ENCODE measurements at regions not wholly inside any gene's neighbourhood (a gene's known extent, or its start where the extent isn't known, plus 50 kb on each side); places are given as distances from the start of the nearest gene placed in this dataset.

- no peaks in the 10 kb centered on the region for H3K27me3 Mint-ChIP-seq (ENCODE audit: low read depth)
- no peaks in the 10 kb centered on the region for H3K36me3 Mint-ChIP-seq (ENCODE audit: low read depth)
- H3K4me3 Mint-ChIP-seq = no peak overlapping the region
- no peak overlapping the region for H3K27ac Mint-ChIP-seq (ENCODE audit: unreplicated experiment)
- TF ChIP-seq CTCF (conservative IDR thresholded peaks at IDR 0.05) = no peak
- DNase-seq (ENCODE audit: low read depth, low spot score) = no peak
- no peaks in the 10 kb centered on the region for H3K9me3 Mint-ChIP-seq
- H3K4me1 Mint-ChIP-seq = no peaks in the 10 kb centered on the region
Measured at GRCh38 chr13:40240293-40240692, 426.1 kb downstream of the FOXO1 start.

- no peak overlapping the region for H3K27ac Mint-ChIP-seq (ENCODE audit: unreplicated experiment)
- no peak for TF ChIP-seq CTCF (conservative IDR thresholded peaks at IDR 0.05)
- peaks cover under 1% of the 10 kb centered on the region for H3K9me3 Mint-ChIP-seq
- H3K36me3 Mint-ChIP-seq (ENCODE audit: low read depth) = no peaks in the 10 kb centered on the region
- no peak overlapping the region for H3K4me3 Mint-ChIP-seq
- no peaks in the 10 kb centered on the region for H3K27me3 Mint-ChIP-seq (ENCODE audit: low read depth)
- no peak for DNase-seq (ENCODE audit: low read depth, low spot score)
- H3K4me1 Mint-ChIP-seq = no peaks in the 10 kb centered on the region
Measured at GRCh38 chr13:40241125-40241798, 425.2 kb downstream of the FOXO1 start.

- H3K27me3 Mint-ChIP-seq (ENCODE audit: low read depth) = no peaks in the 10 kb centered on the region
- no peak for DNase-seq (ENCODE audit: low read depth, low spot score)
- peaks cover 2% of the 10 kb centered on the region for H3K9me3 Mint-ChIP-seq
- H3K4me3 Mint-ChIP-seq = no peak overlapping the region
- H3K27ac Mint-ChIP-seq (ENCODE audit: unreplicated experiment) = no peak overlapping the region
- H3K36me3 Mint-ChIP-seq (ENCODE audit: low read depth) = no peaks in the 10 kb centered on the region
- TF ChIP-seq CTCF (conservative IDR thresholded peaks at IDR 0.05) = no peak
- no peaks in the 10 kb centered on the region for H3K4me1 Mint-ChIP-seq
Measured at GRCh38 chr13:40243047-40243446, 423.4 kb downstream of the FOXO1 start.

- no peak for TF ChIP-seq CTCF (conservative IDR thresholded peaks at IDR 0.05)
- Mint-ChIP-seq H3K9me3 (peaks cover 7% of the 10 kb centered on the region), H3K27ac (ENCODE audit: unreplicated experiment) (no peak overlapping the region), H3K4me3 (no peak overlapping the region), H3K36me3 (ENCODE audit: low read depth) (no peaks in the 10 kb centered on the region), H3K27me3 (ENCODE audit: low read depth) (no peaks in the 10 kb centered on the region), H3K4me1 (no peaks in the 10 kb centered on the region)
- DNase-seq (ENCODE audit: low read depth, low spot score) = no peak
Measured at GRCh38 chr13:40243982-40244381, 422.5 kb downstream of the FOXO1 start.

GRCh38 chr13:40245567-40245966, 420.9 kb downstream of the FOXO1 start:
- Mint-ChIP-seq H3K4me3 (no peak overlapping the region), H3K4me1 (no peaks in the 10 kb centered on the region), H3K9me3 (peaks cover 10% of the 10 kb centered on the region), H3K36me3 (ENCODE audit: low read depth) (no peaks in the 10 kb centered on the region), H3K27me3 (ENCODE audit: low read depth) (no peaks in the 10 kb centered on the region), H3K27ac (ENCODE audit: unreplicated experiment) (no peak overlapping the region)
- no peak for DNase-seq (ENCODE audit: low read depth, low spot score)
- no peak for TF ChIP-seq CTCF (conservative IDR thresholded peaks at IDR 0.05)

Measured in neural crest cell (in vitro differentiated cells).